ENCODE measurements at regions not wholly inside any gene's neighbourhood (a gene's known extent, or its start where the extent isn't known, plus 50 kb on each side); places are given as distances from the start of the nearest gene placed in this dataset.
A peak's percentile ranks its signal among the peaks of the same experiment; 100 is the strongest.

Small RNA genes lying in the stretch of these regions (microRNA-seq; reads per million reads assigned to microRNA genes)
- 54,233 reads per million, percentile 99 among the genes with 10 or more reads in this experiment for gene MIR29A (ENCODE audit: borderline microRNAs expressed, borderline number of aligned reads, borderline replicate concordance)

Measured in activated CD4-positive, alpha-beta memory T cell treated with anti-CD3 and anti-CD28 coated beads for 36 hours (primary cell).